ENCODE measurements at regions not wholly inside any gene's neighbourhood (a gene's known extent, or its start where the extent isn't known, plus 50 kb on each side); places are given as distances from the start of the nearest gene placed in this dataset.

GRCh38 chr4:33149658-33150524 lies 2429.7 kb downstream of the PCDH7 start:
- no peak for DNase-seq

- DNase-seq: no peak
Observed at GRCh38 chr4:33150525-33150910, 2430.3 kb downstream of the PCDH7 start.

- DNase-seq: no peak
Observed at GRCh38 chr4:33160126-33160525, 2440.0 kb downstream of the PCDH7 start.

DNA sequence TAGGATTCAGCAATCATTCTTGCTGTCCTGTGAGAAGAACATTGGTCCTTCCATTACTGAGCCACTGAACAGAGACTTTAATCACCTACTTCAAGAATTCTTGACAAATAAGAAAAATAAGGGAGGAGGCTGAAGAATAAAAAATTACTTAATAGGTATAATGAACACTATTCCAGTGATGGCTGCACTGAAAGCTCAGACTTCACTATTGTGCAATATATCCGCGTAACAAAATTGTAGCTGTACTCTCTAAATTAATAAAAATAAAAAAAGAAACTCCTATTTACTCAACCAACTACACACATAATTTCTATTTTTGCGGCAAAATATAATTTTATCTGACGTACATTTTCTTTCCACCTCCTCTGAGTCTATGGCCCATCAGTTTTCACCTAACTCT lies 2441.0 kb downstream of the PCDH7 start:
- DNase-seq: no peak

DNA sequence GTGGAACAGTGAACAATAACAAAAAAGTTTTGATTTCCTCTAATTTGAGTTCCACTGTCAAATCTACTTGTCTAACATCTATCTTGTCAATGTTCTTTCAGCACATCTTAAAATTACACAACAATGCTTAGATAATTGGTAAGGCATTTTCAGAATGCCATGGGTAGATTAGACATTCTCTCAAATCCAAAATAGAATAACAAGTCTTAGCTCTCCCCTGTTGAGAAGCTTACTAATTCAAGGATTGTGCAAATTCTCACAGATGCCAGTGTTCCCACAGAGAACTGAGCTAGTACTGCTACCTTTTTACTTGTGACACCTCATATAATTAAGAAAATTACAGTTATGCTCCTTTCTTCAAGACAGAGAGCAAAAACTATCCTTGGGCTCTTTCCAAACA lies 2442.0 kb downstream of the PCDH7 start:
- no peak for DNase-seq

DNA sequence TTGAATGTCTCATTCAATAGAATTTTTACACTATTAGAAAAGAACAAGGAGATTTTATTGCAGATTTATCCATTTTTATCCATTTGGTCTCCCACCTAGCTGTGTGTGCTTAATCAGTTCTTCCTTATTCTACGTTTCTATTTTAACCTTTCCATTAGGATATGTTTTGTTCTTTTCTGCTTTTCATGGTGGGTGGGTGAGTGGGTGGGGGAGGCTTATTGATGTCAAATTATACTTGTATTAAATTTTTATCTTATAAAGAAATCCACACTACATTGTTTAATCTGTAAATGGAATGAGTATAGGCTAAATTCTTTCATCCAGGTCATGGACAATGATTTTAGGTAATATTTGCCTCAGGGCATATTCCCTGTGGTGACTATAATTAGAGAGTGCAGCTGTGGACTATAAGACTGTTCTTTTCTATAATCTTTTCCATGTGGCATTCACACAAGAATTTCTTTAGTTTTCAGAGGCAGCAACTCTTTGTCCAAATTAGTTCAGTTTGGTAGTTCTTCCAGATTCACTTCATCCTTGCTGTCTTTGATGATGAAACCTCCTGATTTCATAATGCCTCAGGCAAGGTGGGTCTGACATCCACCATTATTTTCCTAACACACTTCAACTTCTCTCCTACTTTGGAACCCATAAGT lies 2451.8 kb downstream of the PCDH7 start:
- no peak for DNase-seq

DNA sequence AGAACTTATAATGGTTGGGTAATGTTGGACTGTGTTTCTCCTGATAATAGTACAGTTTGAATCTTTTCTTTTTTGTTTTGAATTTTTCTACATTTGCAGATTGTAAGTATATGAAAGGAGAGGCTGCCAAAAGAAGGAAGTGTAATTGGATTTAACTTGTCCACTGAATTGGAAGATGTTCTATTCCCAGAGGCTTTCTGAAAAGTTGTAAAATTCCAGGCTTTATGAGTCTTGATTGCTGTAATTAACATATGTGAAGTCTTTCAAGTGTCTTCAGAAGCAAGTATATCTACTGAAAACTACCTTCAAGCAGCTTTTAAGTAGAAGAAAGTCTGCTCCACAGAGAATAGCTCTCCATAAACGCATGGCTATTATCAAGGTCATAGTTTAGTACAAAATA lies 2456.4 kb downstream of the PCDH7 start:
- no peak for DNase-seq

GRCh38 chr4:33184657-33185290 lies 2464.6 kb downstream of the PCDH7 start:
- DNase-seq: no peak

- no peak for DNase-seq
Observed at GRCh38 chr4:33187035-33187434, 2466.9 kb downstream of the PCDH7 start.

DNA sequence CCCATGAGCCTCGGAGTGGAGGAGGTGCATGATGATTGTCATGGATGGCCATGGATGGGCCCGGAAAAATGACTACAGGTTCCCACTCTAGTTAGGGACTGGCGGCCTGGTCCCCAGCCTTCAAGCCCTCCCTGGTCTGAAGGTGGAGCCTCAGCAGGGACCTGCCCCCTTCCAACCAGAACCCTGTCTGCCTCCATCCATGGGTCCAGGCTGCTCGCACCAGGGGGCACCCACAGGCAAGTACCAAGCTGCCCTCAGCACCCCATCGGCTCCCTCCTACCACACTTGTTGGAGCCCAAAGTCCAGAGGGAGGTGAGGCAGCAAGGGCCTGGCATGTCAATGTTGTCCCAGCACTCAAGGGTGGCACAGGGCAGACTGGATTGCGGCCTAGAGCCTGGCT lies 2468.6 kb downstream of the PCDH7 start:
- no peak for DNase-seq

DNA sequence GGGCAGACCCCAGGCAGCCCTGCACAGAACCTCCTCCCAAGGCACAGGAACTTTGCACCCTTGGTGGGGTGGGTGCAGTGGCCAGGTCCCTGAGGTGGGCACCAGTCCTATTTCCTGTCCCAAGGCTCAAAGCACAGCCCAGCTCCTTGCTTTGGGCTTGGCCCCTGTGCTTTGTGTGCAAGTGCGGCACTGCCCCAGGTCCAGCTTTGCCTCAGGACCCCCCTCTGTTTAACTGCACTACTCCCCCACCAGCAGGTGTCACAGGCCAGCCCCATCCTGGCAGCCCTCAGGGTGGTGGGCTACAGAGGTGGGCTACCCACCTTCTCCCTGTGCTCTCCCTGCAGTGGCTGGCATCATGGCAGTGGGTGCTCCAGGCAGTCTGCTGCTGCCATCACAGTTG lies 2469.0 kb downstream of the PCDH7 start:
- no peak for DNase-seq

DNA sequence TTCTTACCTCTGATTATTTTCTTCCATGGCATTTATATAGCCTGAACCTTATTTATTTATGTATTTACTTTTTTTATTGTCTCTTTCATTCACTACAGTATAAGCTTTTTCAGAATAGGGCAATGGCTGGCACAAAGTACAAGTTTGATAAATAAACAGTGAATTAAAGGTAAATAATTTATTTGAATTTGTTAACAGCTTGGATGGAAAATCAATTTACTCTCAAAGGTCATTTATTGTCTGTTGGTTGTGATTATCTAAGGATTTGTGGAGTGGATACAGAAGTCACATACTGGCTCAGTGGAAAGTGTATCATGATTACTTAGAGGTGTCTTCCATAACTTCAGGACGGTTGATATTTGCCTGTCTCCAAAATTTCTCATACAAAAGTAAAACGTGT lies 2472.9 kb downstream of the PCDH7 start:
- DNase-seq: no peak

DNA sequence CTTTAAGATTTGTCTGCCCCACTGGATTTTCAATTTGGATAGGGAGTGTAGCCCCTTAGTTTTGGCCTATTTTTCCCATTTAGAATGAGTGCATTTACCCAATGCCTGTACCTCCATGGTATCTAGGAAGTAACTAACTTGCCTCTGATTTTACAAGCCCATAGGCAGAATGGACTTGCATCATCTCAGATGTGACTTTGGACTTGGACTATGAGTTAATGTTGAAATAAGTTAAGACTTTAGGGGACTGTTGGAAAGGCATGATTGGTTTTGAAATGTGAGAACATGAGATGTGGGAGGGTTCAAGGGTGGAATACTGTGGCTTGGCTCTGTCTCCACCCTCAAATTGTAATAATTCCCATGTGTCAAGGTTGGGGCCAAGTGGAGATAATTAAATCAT lies 2480.2 kb downstream of the PCDH7 start:
- DNase-seq: no peak

- DNase-seq: no peak
Observed at GRCh38 chr4:33218238-33218637, 2498.1 kb downstream of the PCDH7 start.

- DNase-seq: no peak
Observed at GRCh38 chr4:33226133-33226532, 2506.0 kb downstream of the PCDH7 start.

- DNase-seq: no peak
Observed at GRCh38 chr4:33226783-33227182, 2506.6 kb downstream of the PCDH7 start.

GRCh38 chr4:33255094-33255493 lies 2534.9 kb downstream of the PCDH7 start:
- DNase-seq: no peak

GRCh38 chr4:33255507-33255906 lies 2535.3 kb downstream of the PCDH7 start:
- DNase-seq: no peak

- no peak for DNase-seq
Observed at GRCh38 chr4:33262824-33263223, 2542.7 kb downstream of the PCDH7 start.

- no peak for DNase-seq
Observed at GRCh38 chr4:33268776-33269175, 2548.6 kb downstream of the PCDH7 start.

- no peak for DNase-seq
Observed at GRCh38 chr4:33270403-33270802, 2550.2 kb downstream of the PCDH7 start.

DNA sequence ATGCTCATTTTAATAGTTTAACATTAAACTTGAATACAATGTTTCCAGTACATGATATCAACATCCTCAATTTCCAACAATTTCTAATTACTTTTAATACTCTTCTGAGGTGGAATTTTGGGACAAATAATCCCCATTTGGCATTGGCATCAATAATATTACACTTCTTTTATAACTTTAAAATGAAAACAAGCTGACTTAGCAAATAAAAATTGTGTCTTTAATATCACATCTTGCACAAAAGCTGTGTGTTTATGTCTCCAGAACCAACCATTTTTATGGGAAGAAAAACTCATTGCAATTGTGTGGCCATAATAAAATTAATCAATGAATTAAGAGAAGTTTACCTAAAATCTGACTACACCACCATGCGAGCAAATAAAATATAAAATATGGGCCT lies 2552.6 kb downstream of the PCDH7 start:
- DNase-seq: no peak

GRCh38 chr4:33283818-33284217 lies 2563.6 kb downstream of the PCDH7 start:
- DNase-seq: no peak

GRCh38 chr4:33296876-33297455 lies 2576.8 kb downstream of the PCDH7 start:
- DNase-seq: no peak

Data from GOT3 (cell line).